ENCODE measurements at regions not wholly inside any gene's neighbourhood (a gene's known extent, or its start where the extent isn't known, plus 50 kb on each side); places are given as distances from the start of the nearest gene placed in this dataset.

DNA sequence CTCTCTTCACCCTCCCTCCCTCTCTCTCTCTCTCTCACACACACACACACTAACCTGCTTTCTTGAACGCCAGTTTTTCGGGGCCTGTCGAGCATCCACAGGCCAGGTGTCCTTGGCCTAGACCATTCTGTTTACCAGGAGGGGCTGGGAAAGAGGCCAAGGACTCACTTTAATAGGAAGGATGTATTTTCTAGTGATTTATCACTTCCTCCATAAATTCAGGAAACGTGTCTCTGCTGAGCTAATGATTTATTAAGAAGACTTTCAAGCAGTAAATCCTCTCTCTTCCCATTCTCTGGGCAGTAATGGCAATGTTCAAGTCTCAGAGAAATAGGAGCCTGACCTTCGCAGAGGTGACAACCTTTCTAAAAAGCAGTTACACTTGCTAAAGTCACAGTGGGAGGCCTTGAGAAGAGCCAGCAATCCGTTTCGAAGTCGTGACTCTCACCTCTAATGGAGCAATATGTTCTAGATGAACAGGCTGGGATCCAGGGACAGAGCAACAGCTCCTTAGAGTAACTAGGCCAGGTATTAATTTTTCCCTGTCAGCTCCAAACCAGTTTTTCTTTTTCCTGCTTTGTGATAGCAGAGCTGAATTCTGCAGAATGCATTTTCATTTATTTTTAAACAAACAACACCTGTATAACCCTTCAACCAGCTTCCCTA lies 1357.5 kb upstream of the SORCS1 start:
- ChIA-PET POLR2A (ENCODE audit: unreplicated experiment) (no interaction called here), CTCF (no interaction called here)
- ATAC-seq (ENCODE audit: low read depth): no peak
- Histone ChIP-seq H2AFZ (replicated peaks; ENCODE audit: low read length, poor library complexity) (no peak overlapping the region), H2BK20ac (ENCODE audit: low read depth, low read length) (no peak overlapping the region), H2AK5ac (ENCODE audit: low read depth, low read length) (no peak overlapping the region), H2BK5ac (ENCODE audit: low read depth, low read length, poor library complexity, severe bottlenecking) (no peak overlapping the region), H3K27ac (ENCODE audit: insufficient read depth, low read length) (no peak overlapping the region), H3K9me1 (ENCODE audit: insufficient read depth, low read length) (no peaks in the 10 kb centered on the region), H3K4me1 (ENCODE audit: control insufficient read depth, insufficient read depth, low read length) (no peaks in the 10 kb centered on the region), H3K4ac (ENCODE audit: low read depth, low read length) (no peak overlapping the region), H3K9ac (ENCODE audit: low read depth, low read length) (no peak overlapping the region), H2BK120ac (ENCODE audit: low read depth, low read length) (no peak overlapping the region), H2BK15ac (ENCODE audit: low read depth, low read length) (no peak overlapping the region), H3K18ac (ENCODE audit: low read depth, low read length) (no peak overlapping the region), H3K14ac (replicated peaks; ENCODE audit: low read depth, low read length) (no peak overlapping the region), H4K8ac (ENCODE audit: low read depth in 2 of 2, low read length in 2 of 2) (no peak overlapping the region), H4K20me1 (ENCODE audit: insufficient read depth, low read length) (no peaks in the 10 kb centered on the region), H3K23ac (ENCODE audit: low read depth, low read length) (no peak overlapping the region), H3K4me3 (ENCODE audit: insufficient read depth, low read depth, low read length) (no peak overlapping the region), H4K5ac (ENCODE audit: low read depth, low read length) (no peak overlapping the region), H2AK9ac (replicated peaks; ENCODE audit: low read depth, low read length, poor library complexity) (no peak overlapping the region), H3K36me3 (ENCODE audit: control insufficient read depth, insufficient read depth, low read length) (no peaks in the 10 kb centered on the region), H3K9me3 (ENCODE audit: control insufficient read depth, insufficient read depth, low read length) (peaks cover 2% of the 10 kb centered on the region), H4K91ac (ENCODE audit: insufficient read depth, low read depth, low read length) (no peak overlapping the region), H3K56ac (ENCODE audit: extremely low read depth, insufficient read depth, low read length) (no peak overlapping the region), H3K79me1 (ENCODE audit: low read depth in 1 of 2, low read length in 2 of 2) (no peaks in the 10 kb centered on the region), H3K27me3 (ENCODE audit: control insufficient read depth, insufficient read depth, low read length) (no peaks in the 10 kb centered on the region), H3K4me2 (ENCODE audit: low read depth, low read length) (no peak overlapping the region)
- dilution Hi-C loops (cut with HindIII; ENCODE audit: low sequenced_read_pairs, unreplicated experiment) (no loop called here), in situ Hi-C loops (cut with MboI; ENCODE audit: low sequenced_read_pairs) (no loop called here), intact Hi-C loops (cut with micrococcal nuclease) (no loop called here)
- TF ChIP-seq ELK1 (IDR thresholded peaks at IDR 0.05; ENCODE audit: borderline replicate concordance, low read depth, low read length) (no peak), CTCF (conservative IDR thresholded peaks at IDR 0.05; ENCODE audit: low read depth, low read length) (no peak)
- no peak for DNase-seq
- no CpG with 5 or more reads among the region's 8 CpGs for WGBS, 2 experiments (ENCODE audit: extremely low coverage in 2 of 2, insufficient read length in 1 of 2)
- no TSS peak for BruUV-seq (replicated peaks)

All from IMR-90 (cell line).